AG04450 (cell line): ENCODE measurements at regions not wholly inside any gene's neighbourhood (a gene's known extent, or its start where the extent isn't known, plus 50 kb on each side); places are given as distances from the start of the nearest gene placed in this dataset.
"Not testable (repeated sequence)": the region's sequence is repeated elsewhere in the genome, so short reads cannot be mapped to it uniquely, and the experiment has no call there.

Source experiments
- CTCF ChIA-PET: fragments of 300-600, 350-600 bp; formaldehyde crosslinking; extraction: SDS; loops from one replicate; lab custom pipeline; 2022; ENCODE audit warnings: antibody characterized with exemption, inconsistent platforms; lab: Charles Lee
- POLR2A ChIA-PET: fragments of 350-600 bp; formaldehyde crosslinking; extraction: SDS; loops from one replicate; lab custom pipeline; 2021; ENCODE audit warnings: antibody characterized with exemption, inconsistent platforms; lab: Yijun Ruan, JAX
- DNase-seq: peaks from one replicate; pipeline ENCODE4 v3.0.0-alpha.2; 2011; ENCODE audit warnings: low read depth, low spot score
- H3K27ac ChIP-seq: one replicate; pipeline ENCODE4 v1.5.1; 2012; ENCODE audit warnings: low read depth, low read length, control low read depth
- H3K27me3 ChIP-seq: one replicate; pipeline ENCODE4 v1.6.0; 2012; ENCODE audit warnings: low read length; ENCODE audit not compliant: control insufficient read depth, insufficient read depth
- H3K4me3 ChIP-seq: 2 replicates; pipeline ENCODE4 v1.5.1; 2011; ENCODE audit warnings: mild to moderate bottlenecking, low read depth, low read length, control low read depth
- H3K9me3 ChIP-seq: 2 replicates; pipeline ENCODE4 v1.5.1; 2012; ENCODE audit warnings: low read length; ENCODE audit not compliant: control insufficient read depth, insufficient read depth
- TF ChIP-seq, protein P1 (sequence below): IDR thresholded peaks from 2 replicates; pipeline ENCODE4 v1.5.1; 2011; ENCODE audit warnings: low read depth, low read length, control low read depth, inconsistent platforms

DNA sequence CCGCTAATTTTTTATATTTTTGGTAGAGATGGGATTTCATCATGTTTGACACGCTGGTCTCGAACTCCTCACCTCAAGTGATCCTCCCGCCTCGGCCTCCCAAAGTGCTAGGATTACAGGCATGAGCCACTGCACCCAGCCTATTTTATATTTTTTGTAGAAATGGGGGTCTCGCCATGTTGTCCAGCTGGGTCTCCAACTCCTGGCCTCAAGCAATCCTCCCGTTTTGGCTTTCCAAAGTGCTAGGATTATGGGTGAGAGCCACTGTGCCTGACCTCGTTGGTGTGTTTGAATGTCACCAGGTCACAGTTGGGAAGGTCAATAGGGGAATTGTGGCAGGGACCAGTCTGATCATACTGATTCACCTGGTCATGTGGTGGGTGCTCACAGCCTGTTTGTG, 56.7 kb upstream of the NKD1 start:
- no peak overlapping the region for H3K27ac ChIP-seq
- no peaks in the 10 kb centered on the region for H3K9me3 ChIP-seq
- TF ChIP-seq, protein P1, sequence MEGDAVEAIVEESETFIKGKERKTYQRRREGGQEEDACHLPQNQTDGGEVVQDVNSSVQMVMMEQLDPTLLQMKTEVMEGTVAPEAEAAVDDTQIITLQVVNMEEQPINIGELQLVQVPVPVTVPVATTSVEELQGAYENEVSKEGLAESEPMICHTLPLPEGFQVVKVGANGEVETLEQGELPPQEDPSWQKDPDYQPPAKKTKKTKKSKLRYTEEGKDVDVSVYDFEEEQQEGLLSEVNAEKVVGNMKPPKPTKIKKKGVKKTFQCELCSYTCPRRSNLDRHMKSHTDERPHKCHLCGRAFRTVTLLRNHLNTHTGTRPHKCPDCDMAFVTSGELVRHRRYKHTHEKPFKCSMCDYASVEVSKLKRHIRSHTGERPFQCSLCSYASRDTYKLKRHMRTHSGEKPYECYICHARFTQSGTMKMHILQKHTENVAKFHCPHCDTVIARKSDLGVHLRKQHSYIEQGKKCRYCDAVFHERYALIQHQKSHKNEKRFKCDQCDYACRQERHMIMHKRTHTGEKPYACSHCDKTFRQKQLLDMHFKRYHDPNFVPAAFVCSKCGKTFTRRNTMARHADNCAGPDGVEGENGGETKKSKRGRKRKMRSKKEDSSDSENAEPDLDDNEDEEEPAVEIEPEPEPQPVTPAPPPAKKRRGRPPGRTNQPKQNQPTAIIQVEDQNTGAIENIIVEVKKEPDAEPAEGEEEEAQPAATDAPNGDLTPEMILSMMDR, result no peak
- no peaks in the 10 kb centered on the region for H3K27me3 ChIP-seq
- DNase-seq, result no peak
- H3K4me3 ChIP-seq, result no peak overlapping the region
- ChIA-PET CTCF (no interaction called here), POLR2A (no interaction called here)

- TF ChIP-seq, protein P1, result no peak
- Histone ChIP-seq H3K27me3 (no peaks in the 10 kb centered on the region), H3K4me3 (no peak overlapping the region), H3K27ac (no peak overlapping the region), H3K9me3 (no peaks in the 10 kb centered on the region)
- ChIA-PET POLR2A (no interaction called here), CTCF (no interaction called here)
- DNase-seq, result no peak
These were observed 57.4 kb upstream of the NKD1 start for GRCh38 chr16:50490828-50491227.

DNA sequence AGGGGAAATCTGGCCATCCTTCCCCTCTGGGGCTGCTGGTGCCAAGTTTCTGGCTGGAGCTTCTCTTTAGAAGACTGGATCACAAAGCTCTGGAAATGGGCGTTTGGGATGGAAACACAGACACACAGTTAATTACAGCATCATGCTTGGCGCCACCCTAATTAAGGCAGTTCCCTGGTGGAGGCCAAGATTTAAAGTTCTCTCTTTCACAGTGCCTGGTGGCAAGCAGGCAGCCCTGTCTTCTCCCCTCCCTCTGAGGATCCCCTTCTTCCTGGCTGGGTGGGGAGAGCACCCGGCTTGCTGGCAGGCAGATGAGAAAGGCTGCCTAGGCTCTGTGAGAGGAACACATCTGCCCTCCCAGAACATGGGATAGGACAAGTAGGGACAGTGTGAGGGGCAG, 59.0 kb upstream of the NKD1 start:
- ChIA-PET CTCF (no interaction called here), POLR2A (no interaction called here)
- Histone ChIP-seq H3K27ac (no peak overlapping the region), H3K27me3 (no peaks in the 10 kb centered on the region), H3K4me3 (no peak overlapping the region), H3K9me3 (no peaks in the 10 kb centered on the region)
- TF ChIP-seq, protein P1, result no peak
- no peak for DNase-seq

DNA sequence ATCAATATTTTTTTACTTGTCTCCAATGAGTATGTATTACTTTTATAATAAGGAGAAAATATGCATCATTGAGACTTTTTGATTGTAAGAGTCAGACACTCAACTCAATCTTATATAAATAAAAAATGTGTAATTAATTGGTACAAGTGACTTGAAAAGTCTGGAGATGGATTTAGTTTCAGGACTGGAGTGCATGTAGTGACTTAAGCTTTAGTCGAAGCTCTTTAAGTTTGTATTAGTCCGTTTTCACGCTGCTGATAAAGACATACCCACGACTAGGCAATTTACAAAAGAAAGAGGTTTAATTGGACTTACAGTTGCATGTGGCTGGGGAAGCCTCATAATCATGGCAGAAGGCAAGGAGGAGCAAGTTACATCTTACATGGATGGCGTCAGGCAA, 60.7 kb upstream of the NKD1 start:
- ChIA-PET POLR2A (no interaction called here), CTCF (no interaction called here)
- TF ChIP-seq, protein P1, result no peak
- Histone ChIP-seq H3K9me3 (no peaks in the 10 kb centered on the region), H3K27ac (no peak overlapping the region), H3K4me3 (no peak overlapping the region), H3K27me3 (no peaks in the 10 kb centered on the region)
- DNase-seq, result no peak

GRCh38 chr16:50486162-50486561, 62.0 kb upstream of the NKD1 start:
- H3K27ac ChIP-seq, CTCF ChIA-PET, H3K9me3 ChIP-seq, POLR2A ChIA-PET, H3K4me3 ChIP-seq, DNase-seq, H3K27me3 ChIP-seq: not testable (repeated sequence)

- no peak overlapping the region for H3K4me3 ChIP-seq
- DNase-seq, result no peak
- ChIA-PET POLR2A (no interaction called here), CTCF (interaction anchor here (1.1 kb wide), 1 partner anchor 24 kb away, joined by 4 read pairs; no protein-coding TSS in a partner anchor)
- TF ChIP-seq, protein P1, result no peak
- no peaks in the 10 kb centered on the region for H3K9me3 ChIP-seq
- no peak overlapping the region for H3K27ac ChIP-seq
- H3K27me3 ChIP-seq, result no peaks in the 10 kb centered on the region
These were observed 63.0 kb upstream of the NKD1 start for GRCh38 chr16:50485232-50485631.
